GM19455 (cell line): ENCODE measurements at regions not wholly inside any gene's neighbourhood (a gene's known extent, or its start where the extent isn't known, plus 50 kb on each side); places are given as distances from the start of the nearest gene placed in this dataset.
"Not testable (repeated sequence)": the region's sequence is repeated elsewhere in the genome, so short reads cannot be mapped to it uniquely, and the experiment has no call there.

ENCODE experiments used
- ATAC-seq: cut with Tn5 transposase; IDR thresholded peaks from one replicate; pipeline ENCODE4 v1.9.1; 2021; ENCODE audit not compliant: unreplicated experiment

GRCh38 chr1:116850436-116850835, 59.3 kb upstream of the PTGFRN start:
- ATAC-seq, result no peak

GRCh38 chr1:116851189-116851588, 58.5 kb upstream of the PTGFRN start:
- ATAC-seq, result not testable (repeated sequence)

DNA sequence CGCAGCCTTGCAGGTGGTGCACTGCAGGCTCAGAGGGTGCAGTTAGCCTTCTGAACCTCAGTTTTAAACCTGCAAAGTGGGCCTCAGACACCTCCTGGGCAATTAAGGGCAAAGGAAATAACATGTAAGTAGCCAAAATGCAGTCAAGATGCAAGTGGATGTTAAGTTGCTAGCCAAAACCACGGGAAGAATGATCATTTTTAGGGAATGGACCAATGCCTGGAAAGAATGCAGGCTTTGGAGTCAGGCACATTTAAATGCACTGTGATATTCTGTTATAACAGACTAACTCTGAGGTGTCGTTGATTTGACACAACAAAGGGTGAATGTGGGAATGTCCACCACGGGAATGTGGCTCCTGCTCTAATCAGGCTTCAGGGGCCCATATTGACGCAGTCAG, 57.9 kb upstream of the PTGFRN start:
- ATAC-seq, result no peak

DNA sequence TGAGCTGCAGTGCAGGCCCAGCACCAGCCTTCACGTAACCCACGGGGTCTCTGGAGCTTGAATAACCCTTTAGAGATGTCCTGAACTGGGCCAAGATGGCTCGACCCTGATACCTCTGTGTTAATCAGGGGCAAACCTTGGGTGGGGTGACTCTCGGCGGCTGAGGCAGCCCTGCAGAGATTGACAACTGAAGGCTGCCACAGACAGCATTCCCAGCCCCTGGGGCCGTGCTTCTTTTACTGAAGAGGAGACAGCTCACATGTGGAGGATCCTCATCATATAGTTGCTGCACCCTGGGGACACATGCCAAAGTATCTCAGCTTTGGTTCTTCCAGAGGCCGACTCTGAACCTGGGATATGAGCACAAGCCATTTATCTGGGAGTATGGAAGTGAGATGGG, 57.3 kb upstream of the PTGFRN start:
- no peak for ATAC-seq

DNA sequence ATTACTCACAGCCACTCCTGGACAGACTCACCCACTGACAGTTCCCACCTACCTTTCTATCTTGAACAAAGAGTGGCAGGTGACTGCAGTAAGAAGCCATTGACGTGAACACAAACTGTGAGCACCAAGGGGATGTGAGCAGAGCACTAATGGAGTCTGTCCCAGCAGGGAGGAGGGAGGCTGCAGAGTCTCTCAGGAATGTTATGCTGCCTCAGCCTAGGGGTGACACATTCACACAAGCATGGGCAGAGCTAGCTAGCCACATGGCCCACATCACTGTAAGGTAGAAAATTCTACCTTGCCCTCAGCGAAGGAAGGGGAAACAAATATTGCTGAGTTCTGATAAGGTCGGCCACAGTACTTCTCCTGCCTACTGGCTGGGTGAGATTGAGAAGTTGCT, 56.8 kb upstream of the PTGFRN start:
- ATAC-seq, result no peak

DNA sequence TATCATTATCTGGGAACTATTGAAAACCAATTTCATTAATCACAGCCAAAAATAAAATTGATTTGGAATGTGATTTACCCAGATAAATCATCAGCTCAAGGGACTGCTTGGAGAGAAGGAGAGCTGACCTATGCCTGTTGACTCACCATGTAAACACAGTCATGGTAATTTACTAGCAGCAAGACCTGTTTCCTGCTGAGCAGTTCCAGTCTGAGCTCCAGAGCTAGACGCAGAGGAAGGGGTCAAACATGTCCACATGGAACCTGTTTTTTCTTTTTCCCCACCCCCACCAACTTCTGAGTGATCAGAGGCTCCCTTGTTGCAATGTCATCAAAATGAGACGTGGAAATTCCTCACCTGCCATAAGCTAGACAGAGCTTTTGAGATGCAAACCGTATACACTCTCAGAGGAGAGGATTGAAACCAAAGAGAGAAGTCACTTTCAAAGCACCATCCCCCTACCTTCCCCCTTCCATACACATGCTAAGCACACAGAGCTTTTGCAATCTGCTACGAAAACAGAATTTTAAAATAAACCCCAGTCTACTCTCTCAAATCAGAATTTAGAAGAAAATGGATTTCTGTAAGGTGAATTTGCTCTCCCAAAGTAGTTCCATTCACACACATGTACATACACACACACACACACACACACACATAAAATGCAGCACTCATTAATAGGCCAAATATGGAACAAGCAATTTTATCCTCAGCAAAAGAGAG, 55.9 kb upstream of the PTGFRN start:
- ATAC-seq, result no peak

- no peak for ATAC-seq
Measured at GRCh38 chr1:116854403-116854690, 55.4 kb upstream of the PTGFRN start.

DNA sequence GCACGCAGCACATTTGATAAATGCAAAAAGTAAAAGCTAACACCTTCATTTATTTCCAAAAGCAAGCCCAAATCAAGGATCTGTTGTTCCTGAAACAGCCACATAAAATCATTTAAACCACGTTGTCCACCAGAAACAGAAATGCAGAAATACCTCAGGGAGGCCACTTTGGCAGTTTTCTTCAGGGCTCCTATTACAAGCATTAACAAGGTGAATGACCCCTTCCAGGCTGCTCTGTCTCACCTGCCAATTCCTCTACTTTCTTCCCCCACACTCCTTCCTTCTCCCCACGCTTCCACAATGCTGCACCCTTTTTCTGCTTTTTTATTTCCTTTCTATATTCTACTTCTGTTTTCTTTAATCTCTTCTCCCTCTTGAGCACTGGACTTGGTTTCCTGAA, 55.0 kb upstream of the PTGFRN start:
- ATAC-seq, result no peak

DNA sequence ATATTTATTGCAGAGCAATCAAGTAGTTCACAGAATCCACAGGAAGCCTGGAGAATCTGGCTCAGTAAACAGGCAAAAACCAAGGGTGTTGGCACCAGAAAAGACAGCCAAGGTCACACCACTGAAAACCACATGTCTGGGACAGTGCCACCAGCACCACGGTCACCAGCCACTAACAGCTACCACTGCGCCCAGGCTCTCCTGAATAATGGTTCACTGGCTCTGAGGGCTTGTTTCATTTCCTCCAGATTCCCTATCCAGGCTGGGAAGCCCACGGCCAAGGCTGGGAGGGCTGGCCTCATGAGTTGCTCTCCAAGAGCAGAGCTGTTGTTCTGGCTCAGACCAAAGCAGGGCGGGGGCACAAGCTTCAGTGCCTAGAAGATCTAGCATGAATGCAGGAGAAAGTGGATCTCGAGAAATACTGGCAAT, 54.5 kb upstream of the PTGFRN start:
- no peak for ATAC-seq

GRCh38 chr1:116855773-116856201, 53.9 kb upstream of the PTGFRN start:
- ATAC-seq, result no peak

- no peak for ATAC-seq
Measured at GRCh38 chr1:116856312-116856711, 53.4 kb upstream of the PTGFRN start.

DNA sequence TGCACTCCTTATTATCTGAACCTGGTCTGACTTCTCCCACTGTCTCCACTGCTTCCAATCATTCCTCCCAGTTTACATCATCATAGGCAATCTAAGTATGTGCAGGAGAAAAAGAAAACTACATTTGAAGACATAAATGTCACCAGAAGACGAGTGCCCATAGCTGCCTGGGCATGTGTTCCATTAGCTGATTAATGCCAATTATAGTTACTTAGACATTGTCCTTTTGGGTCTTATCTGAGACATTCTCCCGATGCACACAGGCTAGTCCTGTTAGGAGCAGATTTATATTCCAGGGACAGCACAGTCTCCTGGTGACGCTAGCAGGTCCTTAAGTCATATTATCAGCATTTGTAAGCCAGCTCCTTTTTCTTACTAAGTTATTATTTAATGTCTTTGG, 52.6 kb upstream of the PTGFRN start:
- no peak for ATAC-seq
